ENCODE measurements at regions not wholly inside any gene's neighbourhood (a gene's known extent, or its start where the extent isn't known, plus 50 kb on each side); places are given as distances from the start of the nearest gene placed in this dataset.

DNA sequence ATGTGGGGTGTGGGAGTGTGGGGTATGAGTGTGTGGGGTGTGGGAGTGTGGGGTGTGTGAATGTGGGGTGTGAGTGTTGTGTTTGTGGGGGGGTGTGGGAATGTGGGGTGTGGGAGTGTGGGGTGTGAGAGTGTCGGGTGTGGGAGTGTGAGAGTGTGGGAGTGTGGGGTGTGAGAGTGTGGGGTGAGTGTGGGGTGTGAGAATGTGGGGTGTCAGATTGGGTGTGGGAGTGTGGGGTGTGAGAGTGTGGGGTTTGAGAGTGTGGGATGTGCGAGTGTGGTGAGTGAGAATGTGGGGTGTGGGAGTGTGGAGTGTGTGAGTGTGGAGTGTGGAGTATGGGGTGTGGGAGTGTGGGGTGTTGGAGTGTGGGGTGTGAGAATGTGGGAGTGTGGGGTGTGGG lies 50.1 kb upstream of the EN2 start:
- TF ChIP-seq POLR2A (IDR thresholded peaks at IDR 0.05) (no peak), CTCF (IDR thresholded peaks at IDR 0.05) (no peak)

All from suprapubic skin (tissue), 3 donors.